B cell (primary cell): ENCODE measurements at regions not wholly inside any gene's neighbourhood (a gene's known extent, or its start where the extent isn't known, plus 50 kb on each side); places are given as distances from the start of the nearest gene placed in this dataset.

Experiments used
- CTCF ChIP-seq: fragments of 200-600 bp; IDR thresholded peaks from one replicate; pipeline ENCODE4 v1.8.0; 2022; ENCODE audit warnings: antibody characterized with exemption, mild to moderate bottlenecking
- EZH2 ChIP-seq: IDR thresholded peaks from 2 replicates; pipeline ENCODE4 v1.6.1; 2012; ENCODE audit warnings: borderline replicate concordance, low read depth, mild to moderate bottlenecking, moderate library complexity, low read length; ENCODE audit not compliant: insufficient read depth, poor library complexity, severe bottlenecking

- TF ChIP-seq CTCF (no peak), EZH2 (no peak)
Measured at GRCh38 chr3:14282001-14282705, 103.5 kb downstream of the LSM3 start.
